CD4-positive, alpha-beta memory T cell (primary cell): ENCODE measurements at regions not wholly inside any gene's neighbourhood (a gene's known extent, or its start where the extent isn't known, plus 50 kb on each side); places are given as distances from the start of the nearest gene placed in this dataset.
"Not testable (repeated sequence)": the region's sequence is repeated elsewhere in the genome, so short reads cannot be mapped to it uniquely, and the experiment has no call there.

Source experiments
- CTCF ChIA-PET: fragments of 350-600 bp; sonication (Branson Sonifier 250); formaldehyde crosslinking; loops from one replicate; lab custom pipeline; 2021; ENCODE audit warnings: inconsistent platforms; ENCODE audit not compliant: partially characterized antibody; lab: Charles Lee
- POLR2A ChIA-PET: fragments of 350-600 bp; sonication (Branson Sonifier 250); formaldehyde crosslinking; loops from one replicate; lab custom pipeline; 2021; ENCODE audit not compliant: partially characterized antibody; lab: Charles Lee
- DNase-seq, 5 donors: peaks; one replicate each; pipeline versions ENCODE4 v3.0.0 to v3.0.0-alpha.2; 2020 to 2022; ENCODE audit warnings: mixed read lengths in 1 of 5
- H3K27ac ChIP-seq: one replicate; pipeline ENCODE4 v1.7.0; 2013; ENCODE audit warnings: low read depth, low read length
- H3K27me3 ChIP-seq: 2 replicates; pipeline ENCODE4 v1.7.0; 2013; ENCODE audit warnings: mild to moderate bottlenecking, low read length, moderate library complexity; ENCODE audit not compliant: insufficient read depth
- H3K36me3 ChIP-seq: 2 replicates; pipeline ENCODE4 v1.7.0; 2013; ENCODE audit warnings: mild to moderate bottlenecking, low read length, moderate library complexity; ENCODE audit not compliant: insufficient read depth
- H3K4me1 ChIP-seq: 2 replicates; pipeline ENCODE4 v1.7.0; 2013; ENCODE audit warnings: mild to moderate bottlenecking, low read length, moderate library complexity; ENCODE audit not compliant: insufficient read depth
- H3K4me3 ChIP-seq, 2 donors: one replicate each; pipeline ENCODE4 v1.7.0; 2013; ENCODE audit warnings: low read length in 2 of 2, mild to moderate bottlenecking in 1 of 2
- H3K9me3 ChIP-seq, 2 donors: one replicate each; pipeline ENCODE4 v1.7.0; 2013; ENCODE audit warnings: low read length in 2 of 2, control low read depth in 1 of 2; ENCODE audit not compliant: control insufficient read depth in 1 of 2
- H3K27ac Mint-ChIP-seq, 7 donors: one replicate each; pipeline ENCODE4 v1.8.0; 2020 to 2021; ENCODE audit warnings: mixed read lengths in 7 of 7, mild to moderate bottlenecking in 6 of 7, inconsistent platforms in 3 of 7, moderate library complexity in 3 of 7
- H3K27me3 Mint-ChIP-seq, 2 donors: one replicate each; pipeline ENCODE4 v1.8.0; 2020 to 2021; ENCODE audit warnings: mixed read lengths in 2 of 2
- H3K36me3 Mint-ChIP-seq, 2 donors: one replicate each; pipeline ENCODE4 v1.8.0; 2020 to 2021; ENCODE audit warnings: mixed read lengths in 2 of 2, inconsistent platforms in 1 of 2, mild to moderate bottlenecking in 1 of 2
- H3K4me1 Mint-ChIP-seq, 4 donors: one replicate each; pipeline ENCODE4 v1.8.0; 2020 to 2021; ENCODE audit warnings: mixed read lengths in 4 of 4, mild to moderate bottlenecking in 1 of 4
- H3K4me3 Mint-ChIP-seq, 8 donors: one replicate each; pipeline ENCODE4 v1.8.0; 2020 to 2021; ENCODE audit warnings: mixed read lengths in 8 of 8, mild to moderate bottlenecking in 7 of 8, moderate library complexity in 6 of 8, inconsistent platforms in 3 of 8
- H3K9me3 Mint-ChIP-seq, 8 donors: one replicate each; pipeline ENCODE4 v1.8.0; 2020 to 2021; ENCODE audit warnings: mixed read lengths in 8 of 8, mild to moderate bottlenecking in 5 of 8, inconsistent platforms in 3 of 8, moderate library complexity in 1 of 8
- intact Hi-C: fragments of 100-400 bp; cut with micrococcal nuclease; formaldehyde crosslinking; loops from one replicate; pipeline ENCODE4 v1.15.1; 2023

DNA sequence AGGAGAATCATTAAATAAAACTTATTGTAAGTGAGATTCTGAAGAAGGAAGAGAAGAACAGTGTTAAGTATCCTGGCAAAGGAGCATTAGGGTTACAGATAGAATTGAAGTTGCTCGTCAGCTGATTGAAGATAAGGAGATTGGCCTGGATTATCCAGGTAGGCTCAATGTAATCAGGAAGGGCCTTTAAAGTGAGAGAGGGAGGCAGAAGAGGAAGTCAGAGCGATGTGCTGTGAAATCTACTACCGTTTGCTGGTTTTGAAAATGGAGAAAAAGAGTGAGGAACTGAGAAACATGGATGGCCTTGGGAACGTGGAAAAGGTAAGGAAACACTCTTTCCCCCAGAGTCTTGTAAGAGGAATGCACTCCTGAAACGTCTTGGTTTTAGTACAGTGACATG, 245.7 kb downstream of the ANTXR2 start:
- DNase-seq: no peak
- no peaks in the 10 kb centered on the region for H3K36me3 Mint-ChIP-seq
- H3K9me3 Mint-ChIP-seq: peaks cover 0 to 4% (median 3%) of the 10 kb centered on the region in 8 donors
- no peaks in the 10 kb centered on the region for H3K4me1 Mint-ChIP-seq
- ChIA-PET POLR2A (no interaction called here), CTCF (no interaction called here)
- H3K4me1 ChIP-seq: no peaks in the 10 kb centered on the region
- no peaks in the 10 kb centered on the region for H3K9me3 ChIP-seq
- no peak overlapping the region for H3K4me3 Mint-ChIP-seq
- intact Hi-C loops: no loop called here
- no peak overlapping the region for H3K27ac Mint-ChIP-seq
- no peak overlapping the region for H3K4me3 ChIP-seq
- no peaks in the 10 kb centered on the region for H3K36me3 ChIP-seq
- no peak overlapping the region for H3K27ac ChIP-seq
- H3K27me3 ChIP-seq: no peaks in the 10 kb centered on the region
- peaks cover 4 to 5% of the 10 kb centered on the region in 2 donors for H3K27me3 Mint-ChIP-seq

- Histone ChIP-seq H3K36me3 (no peaks in the 10 kb centered on the region), H3K4me1 (no peaks in the 10 kb centered on the region), H3K27me3 (no peaks in the 10 kb centered on the region), H3K4me3 (no peak overlapping the region), H3K9me3 (no peaks in the 10 kb centered on the region), H3K27ac (no peak overlapping the region)
- H3K4me3 Mint-ChIP-seq: no peak overlapping the region
- CTCF ChIA-PET: no interaction called here
- peaks cover 0 to 4% of the 10 kb centered on the region in 2 donors for H3K27me3 Mint-ChIP-seq
- DNase-seq: no peak
- intact Hi-C loops: no loop called here
- H3K9me3 Mint-ChIP-seq: peaks cover 0 to 6% (median 3%) of the 10 kb centered on the region in 8 donors
- H3K4me1 Mint-ChIP-seq: no peaks in the 10 kb centered on the region
- POLR2A ChIA-PET: interaction anchor here (0.6 kb wide), 1 partner anchor 961 kb away, joined by 3 read pairs; no protein-coding TSS in a partner anchor
- no peak overlapping the region for H3K27ac Mint-ChIP-seq
- no peaks in the 10 kb centered on the region for H3K36me3 Mint-ChIP-seq
Observed at GRCh38 chr4:79823148-79823763, 249.8 kb downstream of the ANTXR2 start.

- intact Hi-C loops: no loop called here
- Mint-ChIP-seq H3K27ac (no peak overlapping the region), H3K4me3 (no peak overlapping the region), H3K4me1 (no peaks in the 10 kb centered on the region), H3K9me3 (peaks cover 0 to 17% (median 11%) of the 10 kb centered on the region in 8 donors), H3K36me3 (no peaks in the 10 kb centered on the region), H3K27me3 (no peaks in the 10 kb centered on the region)
- no peaks in the 10 kb centered on the region for H3K27me3 ChIP-seq
- no peaks in the 10 kb centered on the region for H3K9me3 ChIP-seq
- H3K27ac ChIP-seq: no peak overlapping the region
- no peaks in the 10 kb centered on the region for H3K4me1 ChIP-seq
- no peaks in the 10 kb centered on the region for H3K36me3 ChIP-seq
- no peak overlapping the region for H3K4me3 ChIP-seq
- ChIA-PET POLR2A (no interaction called here), CTCF (no interaction called here)
- DNase-seq: no peak
Observed at GRCh38 chr4:79820427-79820826, 252.6 kb downstream of the ANTXR2 start.

GRCh38 chr4:79807933-79808332, 265.1 kb downstream of the ANTXR2 start:
- intact Hi-C loops, H3K4me3 Mint-ChIP-seq: not testable (repeated sequence)

GRCh38 chr4:79798047-79798446, 275.0 kb downstream of the ANTXR2 start:
- Mint-ChIP-seq H3K4me3 (no peak overlapping the region), H3K36me3 (no peaks in the 10 kb centered on the region), H3K27me3 (peaks cover 4 to 6% of the 10 kb centered on the region in 2 donors), H3K9me3 (peaks cover 0 to 15% (median 2%) of the 10 kb centered on the region in 8 donors), H3K4me1 (no peaks in the 10 kb centered on the region), H3K27ac (no peak overlapping the region)
- H3K27ac ChIP-seq: no peak overlapping the region
- no peaks in the 10 kb centered on the region for H3K4me1 ChIP-seq
- H3K27me3 ChIP-seq: no peaks in the 10 kb centered on the region
- no peak overlapping the region for H3K4me3 ChIP-seq
- no peaks in the 10 kb centered on the region for H3K9me3 ChIP-seq
- no peaks in the 10 kb centered on the region for H3K36me3 ChIP-seq
- ChIA-PET CTCF (no interaction called here), POLR2A (no interaction called here)
- intact Hi-C loops: no loop called here
- no peak for DNase-seq

More at GRCh38 chr4:79807933-79808332, 265.1 kb downstream of the ANTXR2 start:
- H3K36me3 Mint-ChIP-seq, CTCF ChIA-PET, H3K4me1 ChIP-seq, H3K9me3 ChIP-seq, H3K27ac Mint-ChIP-seq, H3K4me1 Mint-ChIP-seq, H3K27me3 ChIP-seq, DNase-seq, H3K27ac ChIP-seq, H3K36me3 ChIP-seq, H3K4me3 ChIP-seq, POLR2A ChIA-PET: not testable (repeated sequence)
- H3K9me3 Mint-ChIP-seq: peaks cover 2 to 17% (median 10%) of the 10 kb centered on the region in 8 donors
- H3K27me3 Mint-ChIP-seq: peaks cover 11 to 12% of the 10 kb centered on the region in 2 donors

GRCh38 chr4:79796948-79797347, 276.1 kb downstream of the ANTXR2 start:
- Histone ChIP-seq H3K27me3 (no peaks in the 10 kb centered on the region), H3K36me3 (no peaks in the 10 kb centered on the region), H3K4me3 (no peak overlapping the region), H3K4me1 (no peaks in the 10 kb centered on the region), H3K9me3 (no peaks in the 10 kb centered on the region), H3K27ac (no peak overlapping the region)
- Mint-ChIP-seq H3K4me1 (no peaks in the 10 kb centered on the region), H3K27me3 (peaks cover 6 to 9% of the 10 kb centered on the region in 2 donors), H3K9me3 (peaks cover 0 to 15% (median 4%) of the 10 kb centered on the region in 8 donors), H3K36me3 (no peaks in the 10 kb centered on the region), H3K27ac (no peak overlapping the region), H3K4me3 (no peak overlapping the region)
- CTCF ChIA-PET: no interaction called here
- intact Hi-C loops: no loop called here
- no peak for DNase-seq
- POLR2A ChIA-PET: no interaction called here

- Mint-ChIP-seq H3K9me3 (peaks cover 2 to 37% (median 28%) of the 10 kb centered on the region in 8 donors), H3K27ac (no peak overlapping the region), H3K27me3 (peaks cover 5 to 6% of the 10 kb centered on the region in 2 donors), H3K36me3 (peaks cover 1 to 3% of the 10 kb centered on the region in 2 donors), H3K4me1 (no peaks in the 10 kb centered on the region), H3K4me3 (no peak overlapping the region)
- H3K4me3 ChIP-seq: no peak overlapping the region
- no peaks in the 10 kb centered on the region for H3K27me3 ChIP-seq
- POLR2A ChIA-PET: no interaction called here
- DNase-seq: no peak
- H3K27ac ChIP-seq: no peak overlapping the region
- CTCF ChIA-PET: no interaction called here
- no peaks in the 10 kb centered on the region for H3K36me3 ChIP-seq
- no peaks in the 10 kb centered on the region for H3K4me1 ChIP-seq
- no peaks in the 10 kb centered on the region for H3K9me3 ChIP-seq
- intact Hi-C loops: no loop called here
Observed at GRCh38 chr4:79788884-79789283, 284.1 kb downstream of the ANTXR2 start.
